NCI-H1436 treated with DMSO at 0.1 percent for 48 hours (cell line): ENCODE measurements at regions not wholly inside any gene's neighbourhood (a gene's known extent, or its start where the extent isn't known, plus 50 kb on each side); places are given as distances from the start of the nearest gene placed in this dataset.
"Not testable (repeated sequence)": the region's sequence is repeated elsewhere in the genome, so short reads cannot be mapped to it uniquely, and the experiment has no call there.

Experiments
- DNase-seq: peaks from one replicate; lab custom pipeline; 2025; lab: John Stamatoyannopoulos, UW

- DNase-seq: no peak
Measured at GRCh38 chr14:84303140-84303539, 1226.8 kb upstream of the FLRT2 start.

- DNase-seq: no peak
Measured at GRCh38 chr14:84312551-84312950, 1217.4 kb upstream of the FLRT2 start.

GRCh38 chr14:84323450-84323849 lies 1206.5 kb upstream of the FLRT2 start:
- DNase-seq: no peak

DNA sequence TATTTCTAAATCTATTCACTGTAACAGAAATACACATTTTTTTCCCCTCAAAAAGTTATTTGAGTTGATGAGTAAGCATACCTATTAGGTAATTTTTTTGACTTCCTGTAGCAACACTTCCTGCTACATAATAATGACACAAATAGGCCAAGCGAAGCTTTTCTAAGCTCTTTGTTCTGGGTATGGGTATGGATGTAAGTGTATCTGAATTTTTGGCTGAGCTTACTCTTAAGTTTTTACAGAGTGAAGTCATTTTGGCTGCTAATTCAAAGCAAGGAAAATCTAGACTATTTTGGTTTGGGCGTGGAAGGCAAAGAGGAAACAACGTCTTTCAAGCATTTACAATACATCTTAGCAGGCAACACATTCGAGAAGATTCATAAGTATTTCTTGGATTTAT lies 1206.0 kb upstream of the FLRT2 start:
- no peak for DNase-seq

DNA sequence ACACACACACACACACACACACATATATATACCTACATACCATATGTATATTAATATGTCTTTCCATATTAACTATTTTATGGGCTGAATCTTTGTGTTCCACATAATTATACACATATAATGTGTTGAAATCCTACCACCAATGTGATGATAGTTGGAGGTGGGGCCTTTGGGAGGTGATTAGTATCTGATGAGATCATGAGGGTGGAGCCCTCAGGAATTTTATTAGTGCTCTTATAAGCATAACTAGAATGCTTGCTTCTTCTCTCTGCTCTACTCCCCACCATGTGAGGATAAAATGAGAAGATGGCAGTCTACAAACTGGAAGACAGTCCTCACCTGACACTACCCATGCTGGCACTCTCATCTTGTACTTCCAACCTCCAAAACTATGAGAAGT lies 1193.5 kb upstream of the FLRT2 start:
- DNase-seq: no peak

DNA sequence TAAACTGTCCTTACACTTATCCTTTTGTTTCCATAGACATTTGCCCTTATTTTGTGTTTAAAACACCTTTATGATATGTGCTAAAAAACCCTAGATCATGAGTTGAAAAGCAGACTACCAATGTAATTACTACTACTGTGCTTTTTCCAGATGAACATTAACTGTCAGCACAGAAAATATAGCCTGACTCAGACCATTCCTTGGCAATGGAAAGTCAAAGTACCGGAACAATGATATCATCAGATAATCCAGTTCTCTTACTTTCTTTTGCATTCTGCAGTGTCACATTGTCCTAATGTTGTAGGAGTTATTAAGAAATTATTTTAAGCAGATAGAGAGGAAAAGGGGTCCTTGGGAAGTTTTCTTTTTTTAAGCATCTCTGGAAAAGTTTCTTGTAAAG lies 1189.0 kb upstream of the FLRT2 start:
- DNase-seq: no peak

GRCh38 chr14:84341867-84342266 lies 1188.1 kb upstream of the FLRT2 start:
- not testable (repeated sequence) for DNase-seq

DNA sequence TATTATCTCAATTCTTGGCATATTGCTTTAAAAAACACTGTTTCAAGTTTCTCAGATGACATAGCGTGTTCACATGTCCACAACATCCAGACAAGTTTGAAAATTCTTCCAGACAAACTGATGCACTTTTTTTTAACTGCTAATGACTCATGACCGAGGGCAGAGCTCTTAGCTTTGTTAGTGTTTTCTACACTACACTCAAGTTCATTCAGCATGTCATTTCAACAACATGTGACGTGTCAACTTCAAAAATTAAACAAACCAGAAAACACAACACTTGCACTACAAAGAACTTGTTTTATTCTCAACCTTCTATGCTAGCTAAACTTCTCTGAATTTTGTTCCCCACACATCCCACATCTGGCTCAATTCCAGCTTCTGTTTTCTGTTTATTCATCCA lies 1186.3 kb upstream of the FLRT2 start:
- DNase-seq: no peak

- no peak for DNase-seq
Measured at GRCh38 chr14:84351646-84352045, 1178.3 kb upstream of the FLRT2 start.

DNA sequence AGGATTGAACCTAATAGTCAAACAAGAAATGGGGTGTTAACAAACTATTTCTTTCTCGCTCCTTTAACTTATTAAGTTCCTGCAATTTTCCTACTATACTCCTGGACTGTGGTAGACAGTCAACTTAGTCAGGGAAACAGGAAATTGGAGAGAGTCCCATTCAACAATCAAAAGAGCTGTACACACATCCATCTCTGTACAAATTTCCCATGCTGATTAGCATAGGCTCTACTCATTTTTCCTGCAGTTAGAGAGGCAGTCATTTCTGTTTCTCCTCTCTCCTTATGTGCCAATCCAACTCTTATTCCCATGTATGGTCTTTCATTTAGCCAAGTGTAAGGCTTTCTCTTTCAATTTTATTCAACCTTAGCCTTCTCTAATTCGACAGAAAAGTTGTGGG lies 1168.5 kb upstream of the FLRT2 start:
- DNase-seq: no peak

- DNase-seq: no peak
Measured at GRCh38 chr14:84375235-84375634, 1154.7 kb upstream of the FLRT2 start.

DNA sequence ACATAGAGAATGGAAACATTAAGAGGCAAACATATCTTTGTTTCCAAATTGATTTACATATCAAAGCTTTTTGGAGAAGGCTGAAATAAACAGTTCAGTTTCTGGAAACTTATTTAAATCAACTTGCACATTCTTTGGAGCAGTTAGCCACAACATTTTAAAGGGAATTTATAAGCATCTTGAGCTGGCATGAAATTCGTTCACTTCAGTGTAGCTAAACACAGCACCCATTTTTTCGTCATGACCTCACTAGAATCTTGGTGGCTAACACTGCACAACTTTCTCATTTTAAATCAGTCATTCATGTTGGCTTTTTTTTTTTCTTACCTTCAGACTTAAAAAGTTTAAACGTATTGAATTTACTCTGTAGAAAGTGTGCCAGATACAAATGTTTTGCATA lies 1139.9 kb upstream of the FLRT2 start:
- DNase-seq: no peak

DNA sequence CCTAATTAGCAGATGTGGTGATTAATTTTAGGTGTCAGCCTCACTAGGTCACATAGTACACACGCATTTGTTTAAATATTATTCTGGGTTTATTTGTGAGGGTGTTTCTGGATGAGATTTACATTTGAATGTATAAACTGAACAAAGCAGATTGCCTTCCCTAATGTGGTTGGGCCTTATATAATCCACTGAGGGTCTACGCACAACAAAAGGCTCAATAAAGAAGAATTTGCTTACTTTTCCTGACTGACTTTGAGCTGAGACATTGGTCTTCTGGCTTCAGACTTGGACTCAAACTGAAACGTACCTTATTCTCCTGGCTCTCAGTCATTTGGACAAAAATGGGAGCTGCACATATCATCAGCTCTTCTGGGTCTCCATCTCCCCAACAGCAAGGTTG lies 1132.3 kb upstream of the FLRT2 start:
- DNase-seq: no peak

DNA sequence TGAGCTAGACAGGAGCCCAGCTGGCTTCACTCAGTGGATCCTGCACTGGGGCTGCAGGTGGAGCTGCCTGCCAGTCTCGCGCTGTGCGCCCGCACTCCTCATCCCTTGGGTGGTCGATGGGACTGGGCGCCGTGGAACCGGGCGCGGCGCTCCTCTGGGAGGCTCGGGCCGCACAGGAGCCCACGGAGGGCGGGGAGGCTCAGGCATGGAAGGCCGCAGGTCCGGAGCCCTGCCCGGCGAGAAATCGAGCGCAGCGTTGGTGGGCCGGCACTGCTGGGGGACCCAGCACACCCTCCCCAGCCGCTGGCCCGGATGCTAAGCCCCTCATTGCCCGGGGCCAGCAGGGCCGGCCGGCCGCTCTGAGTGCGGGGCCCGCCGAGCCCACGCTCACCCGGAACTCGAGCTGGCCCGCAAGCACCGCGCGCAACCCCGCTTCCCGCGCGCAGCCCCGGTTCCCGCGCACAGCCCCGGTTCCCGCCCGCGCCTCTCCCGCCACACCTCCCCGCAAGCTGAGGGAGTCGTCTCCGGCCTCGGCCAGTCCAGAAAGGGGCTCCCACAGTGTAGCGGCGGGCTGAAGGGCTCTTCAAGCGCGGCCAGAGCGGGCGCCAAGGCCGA lies 1130.5 kb upstream of the FLRT2 start:
- no peak for DNase-seq

DNA sequence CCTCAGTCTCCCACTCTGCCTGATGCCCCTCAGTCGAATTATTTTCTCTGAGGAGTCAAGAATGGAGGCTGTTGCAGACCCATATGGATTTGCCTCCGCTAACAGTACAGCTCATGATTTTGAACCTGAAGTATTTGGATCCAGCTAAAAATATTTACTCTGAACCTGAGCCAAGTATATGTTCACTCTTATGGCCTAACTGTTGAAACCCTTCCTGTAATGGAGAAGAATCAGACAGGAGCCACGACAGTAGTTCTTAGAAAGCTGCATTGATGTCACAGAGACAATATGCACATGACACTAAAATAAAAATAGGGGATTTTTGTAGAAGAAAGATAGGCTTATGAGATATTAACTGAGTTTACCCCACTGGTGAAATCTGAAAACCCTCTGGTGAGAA lies 1128.3 kb upstream of the FLRT2 start:
- no peak for DNase-seq

- DNase-seq: no peak
Measured at GRCh38 chr14:84403585-84403984, 1126.4 kb upstream of the FLRT2 start.

- DNase-seq: no peak
Measured at GRCh38 chr14:84404246-84404645, 1125.7 kb upstream of the FLRT2 start.

DNA sequence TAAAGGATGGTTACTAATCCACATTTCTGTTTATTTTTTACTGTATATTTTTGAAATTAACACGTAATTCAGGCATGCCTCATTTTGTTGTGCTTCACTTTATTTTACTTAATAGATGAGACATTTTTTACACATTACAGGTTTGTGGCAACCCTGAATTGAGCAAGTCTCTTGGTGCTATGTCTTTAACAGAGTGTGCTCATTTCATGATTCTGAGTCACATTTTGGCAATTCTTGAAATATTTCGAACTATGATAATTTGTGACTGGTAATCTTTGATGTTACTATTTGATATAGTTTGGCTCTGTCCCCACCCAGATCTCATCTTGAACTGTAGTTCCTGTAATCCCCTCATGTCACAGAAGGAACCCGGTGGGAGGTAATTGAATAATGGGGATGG lies 1120.5 kb upstream of the FLRT2 start:
- no peak for DNase-seq

- no peak for DNase-seq
Measured at GRCh38 chr14:84410344-84410743, 1119.6 kb upstream of the FLRT2 start.

- no peak for DNase-seq
Measured at GRCh38 chr14:84420221-84420620, 1109.7 kb upstream of the FLRT2 start.

- DNase-seq: no peak
Measured at GRCh38 chr14:84421621-84422020, 1108.3 kb upstream of the FLRT2 start.

- no peak for DNase-seq
Measured at GRCh38 chr14:84425968-84426367, 1104.0 kb upstream of the FLRT2 start.

DNA sequence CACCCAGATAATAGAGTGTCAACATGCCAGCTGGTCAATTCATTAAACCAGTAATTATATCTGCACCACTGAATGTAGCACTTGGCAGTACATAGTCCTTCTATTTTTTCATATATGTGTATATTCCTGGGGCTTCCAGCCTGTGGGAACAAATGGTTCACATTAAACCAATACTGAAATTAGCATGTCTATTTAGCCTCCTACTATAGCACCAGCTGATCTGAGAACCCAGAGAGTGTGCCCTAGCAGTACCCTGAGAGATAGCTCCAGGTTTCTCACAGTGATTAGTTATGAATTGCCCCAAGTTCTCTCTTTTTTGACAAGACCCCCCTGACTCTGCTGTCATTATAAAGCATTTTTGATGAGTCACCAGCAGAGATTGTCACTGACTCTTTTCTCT lies 1097.3 kb upstream of the FLRT2 start:
- no peak for DNase-seq

GRCh38 chr14:84433961-84434360 lies 1096.0 kb upstream of the FLRT2 start:
- no peak for DNase-seq

DNA sequence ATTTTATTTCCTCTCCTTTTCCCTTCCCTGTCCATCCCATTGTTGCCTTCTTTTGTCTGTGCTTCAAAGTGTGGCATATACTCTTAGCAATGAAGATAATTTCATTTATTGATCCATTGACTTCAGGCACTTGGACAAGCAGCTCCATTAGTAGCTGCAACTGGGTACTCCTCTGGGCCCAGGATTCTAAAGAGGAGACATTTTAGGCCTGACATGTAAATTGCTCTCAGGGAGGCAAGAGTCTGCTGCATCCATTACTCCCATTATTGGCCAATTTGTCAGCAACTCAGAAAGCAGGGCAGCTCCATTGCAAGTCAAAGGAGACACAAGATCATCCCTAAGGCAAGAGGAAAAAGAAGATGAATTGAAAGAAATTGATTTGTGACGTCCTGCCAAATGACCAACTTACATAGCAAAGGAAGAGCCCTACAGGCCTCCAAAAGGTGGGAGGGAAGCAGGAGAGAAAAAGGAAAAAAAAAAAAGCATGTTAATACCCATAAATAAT lies 1094.1 kb upstream of the FLRT2 start:
- DNase-seq: no peak
